Effector memory CD8-positive, alpha-beta T cell (primary cell): ENCODE measurements at regions not wholly inside any gene's neighbourhood (a gene's known extent, or its start where the extent isn't known, plus 50 kb on each side); places are given as distances from the start of the nearest gene placed in this dataset.
A peak's percentile ranks its signal among the peaks of the same experiment; 100 is the strongest.
"Not testable (repeated sequence)": the region's sequence is repeated elsewhere in the genome, so short reads cannot be mapped to it uniquely, and the experiment has no call there.

ENCODE experiments used
- ATAC-seq: fragments of 150-1000 bp; cut with Tn5 transposase; replicated peaks from 2 replicates; pipeline ENCODE4 v1.10.0; 2021; ENCODE audit warnings: mild to moderate bottlenecking, moderate library complexity
- DNase-seq, 3 experiments: peaks; one replicate each; pipeline ENCODE4 v3.0.0; 2021
- H3K27ac Mint-ChIP-seq, 2 donors: one replicate each; pipeline ENCODE4 v1.8.0; 2022; ENCODE audit warnings: mild to moderate bottlenecking in 2 of 2, mixed read lengths in 2 of 2, moderate library complexity in 2 of 2
- H3K27me3 Mint-ChIP-seq, 2 donors: one replicate each; pipeline ENCODE4 v1.8.0; 2022; ENCODE audit warnings: mixed read lengths in 2 of 2
- H3K36me3 Mint-ChIP-seq: one replicate; pipeline ENCODE4 v1.8.0; 2022; ENCODE audit warnings: mild to moderate bottlenecking, moderate library complexity, mixed read lengths; ENCODE audit not compliant: insufficient read depth
- H3K4me1 Mint-ChIP-seq, 2 donors: one replicate each; pipeline ENCODE4 v1.8.0; 2022; ENCODE audit warnings: low read depth in 2 of 2, mixed read lengths in 2 of 2
- H3K4me3 Mint-ChIP-seq, 2 donors: one replicate each; pipeline ENCODE4 v1.8.0; 2022; ENCODE audit warnings: mild to moderate bottlenecking in 2 of 2, mixed read lengths in 2 of 2, moderate library complexity in 2 of 2
- H3K9me3 Mint-ChIP-seq, 2 donors: one replicate each; pipeline ENCODE4 v1.8.0; 2022; ENCODE audit warnings: mixed read lengths in 2 of 2

- ATAC-seq, result no peak
- H3K9me3 Mint-ChIP-seq, result no peaks in the 10 kb centered on the region
- peaks cover 3% of the 10 kb centered on the region for H3K36me3 Mint-ChIP-seq
- H3K27me3 Mint-ChIP-seq, result peaks cover 0 to 16% of the 10 kb centered on the region in 2 donors
- DNase-seq, result no peak
- peak overlapping the region in 1 of 2 donors; percentile 42 for H3K27ac Mint-ChIP-seq
- no peaks in the 10 kb centered on the region for H3K4me1 Mint-ChIP-seq
- no peak overlapping the region for H3K4me3 Mint-ChIP-seq
Measured at GRCh38 chr3:8312685-8313084, 188.9 kb upstream of the LMCD1 start.

GRCh38 chr3:8313560-8314267 lies 187.9 kb upstream of the LMCD1 start:
- Mint-ChIP-seq H3K4me3 (no peak overlapping the region), H3K4me1 (no peaks in the 10 kb centered on the region), H3K27me3 (peaks cover 0 to 16% of the 10 kb centered on the region in 2 donors), H3K36me3 (peaks cover 3% of the 10 kb centered on the region), H3K9me3 (no peaks in the 10 kb centered on the region), H3K27ac (no peak overlapping the region)
- ATAC-seq (no peak), DNase-seq (no peak)

GRCh38 chr3:8315526-8315925 lies 186.1 kb upstream of the LMCD1 start:
- not testable (repeated sequence) for DNase-seq, H3K4me1 Mint-ChIP-seq, H3K4me3 Mint-ChIP-seq, ATAC-seq, H3K36me3 Mint-ChIP-seq, H3K27ac Mint-ChIP-seq, H3K9me3 Mint-ChIP-seq
- peaks cover 0 to 16% of the 10 kb centered on the region in 2 donors for H3K27me3 Mint-ChIP-seq

- DNase-seq (no peak), ATAC-seq (no peak)
- Mint-ChIP-seq H3K27ac (no peak overlapping the region), H3K9me3 (no peaks in the 10 kb centered on the region), H3K27me3 (peaks cover 0 to 12% of the 10 kb centered on the region in 2 donors), H3K4me3 (no peak overlapping the region), H3K36me3 (peaks cover 3% of the 10 kb centered on the region), H3K4me1 (no peaks in the 10 kb centered on the region)
Measured at GRCh38 chr3:8317661-8318649, 183.7 kb upstream of the LMCD1 start.

- ATAC-seq, result no peak
- peaks cover 3% of the 10 kb centered on the region for H3K36me3 Mint-ChIP-seq
- H3K27me3 Mint-ChIP-seq, result peaks cover 0 to 5% of the 10 kb centered on the region in 2 donors
- H3K4me1 Mint-ChIP-seq, result peaks cover 4% of the 10 kb centered on the region in 2 donors
- DNase-seq, result no peak
- no peaks in the 10 kb centered on the region for H3K9me3 Mint-ChIP-seq
- no peak overlapping the region for H3K27ac Mint-ChIP-seq
- H3K4me3 Mint-ChIP-seq, result no peak overlapping the region
Measured at GRCh38 chr3:8319935-8320634, 181.5 kb upstream of the LMCD1 start.

GRCh38 chr3:8320711-8321458 lies 180.7 kb upstream of the LMCD1 start:
- H3K27ac Mint-ChIP-seq, result no peak overlapping the region

GRCh38 chr3:8324747-8325146 lies 176.9 kb upstream of the LMCD1 start:
- Mint-ChIP-seq H3K27ac (peak overlapping the region in 1 of 2 donors; percentile 36), H3K27me3 (no peaks in the 10 kb centered on the region), H3K4me3 (no peak overlapping the region), H3K4me1 (peaks cover 21% of the 10 kb centered on the region in 2 donors), H3K36me3 (peaks cover 3% of the 10 kb centered on the region), H3K9me3 (no peaks in the 10 kb centered on the region)
- DNase-seq, result peak; percentile 58 to 67 (median 63)
- ATAC-seq, result peak; percentile 87

More at GRCh38 chr3:8320711-8321458, 180.7 kb upstream of the LMCD1 start:
- Mint-ChIP-seq H3K4me3 (no peak overlapping the region), H3K36me3 (peaks cover 3% of the 10 kb centered on the region), H3K4me1 (peaks cover 4% of the 10 kb centered on the region in 2 donors), H3K27me3 (peaks cover 0 to 5% of the 10 kb centered on the region in 2 donors), H3K9me3 (no peaks in the 10 kb centered on the region)
- DNase-seq (no peak), ATAC-seq (no peak)

GRCh38 chr3:8325306-8325705 lies 176.3 kb upstream of the LMCD1 start:
- Mint-ChIP-seq H3K27ac (peak overlapping the region in 1 of 2 donors; percentile 36), H3K27me3 (no peaks in the 10 kb centered on the region), H3K9me3 (no peaks in the 10 kb centered on the region), H3K36me3 (peaks cover 3% of the 10 kb centered on the region), H3K4me3 (no peak overlapping the region), H3K4me1 (peaks cover 24 to 25% of the 10 kb centered on the region in 2 donors)
- no peak for DNase-seq
- no peak for ATAC-seq

GRCh38 chr3:8325833-8326232 lies 175.8 kb upstream of the LMCD1 start:
- not testable (repeated sequence) for H3K36me3 Mint-ChIP-seq, H3K9me3 Mint-ChIP-seq, DNase-seq, H3K27me3 Mint-ChIP-seq, H3K4me3 Mint-ChIP-seq, H3K27ac Mint-ChIP-seq, ATAC-seq
- peaks cover 24 to 25% of the 10 kb centered on the region in 2 donors for H3K4me1 Mint-ChIP-seq

GRCh38 chr3:8327739-8328138 lies 173.9 kb upstream of the LMCD1 start:
- ATAC-seq, result no peak
- Mint-ChIP-seq H3K36me3 (peaks cover 3% of the 10 kb centered on the region), H3K27me3 (no peaks in the 10 kb centered on the region), H3K27ac (peak overlapping the region in 1 of 2 donors; percentile 87), H3K9me3 (no peaks in the 10 kb centered on the region), H3K4me3 (no peak overlapping the region), H3K4me1 (peaks cover 24 to 25% of the 10 kb centered on the region in 2 donors)
- no peak for DNase-seq

GRCh38 chr3:8328967-8329366 lies 172.7 kb upstream of the LMCD1 start:
- peaks cover 24 to 25% of the 10 kb centered on the region in 2 donors for H3K4me1 Mint-ChIP-seq
- peaks cover 3% of the 10 kb centered on the region for H3K36me3 Mint-ChIP-seq
- DNase-seq (peak in 1 of 3 experiments; percentile 9), ATAC-seq (peak; percentile 71)
- H3K4me3 Mint-ChIP-seq, result no peak overlapping the region
- peak overlapping the region; percentile 76 to 87 for H3K27ac Mint-ChIP-seq
- no peaks in the 10 kb centered on the region for H3K27me3 Mint-ChIP-seq
- H3K9me3 Mint-ChIP-seq, result no peaks in the 10 kb centered on the region

- DNase-seq (no peak), ATAC-seq (no peak)
- Mint-ChIP-seq H3K36me3 (peaks cover 3% of the 10 kb centered on the region), H3K4me1 (peaks cover 24 to 25% of the 10 kb centered on the region in 2 donors), H3K27ac (peak overlapping the region; percentile 76 to 87), H3K4me3 (peak overlapping the region in 1 of 2 donors; percentile 43), H3K27me3 (no peaks in the 10 kb centered on the region), H3K9me3 (no peaks in the 10 kb centered on the region)
Measured at GRCh38 chr3:8329598-8329997, 172.0 kb upstream of the LMCD1 start.
